HG02981 (cell line): ENCODE measurements at regions not wholly inside any gene's neighbourhood (a gene's known extent, or its start where the extent isn't known, plus 50 kb on each side); places are given as distances from the start of the nearest gene placed in this dataset.

ENCODE experiments used
- ATAC-seq: cut with Tn5 transposase; IDR thresholded peaks from one replicate; pipeline ENCODE4 v1.9.1; 2021; ENCODE audit warnings: mild to moderate bottlenecking, moderate library complexity; ENCODE audit not compliant: unreplicated experiment

DNA sequence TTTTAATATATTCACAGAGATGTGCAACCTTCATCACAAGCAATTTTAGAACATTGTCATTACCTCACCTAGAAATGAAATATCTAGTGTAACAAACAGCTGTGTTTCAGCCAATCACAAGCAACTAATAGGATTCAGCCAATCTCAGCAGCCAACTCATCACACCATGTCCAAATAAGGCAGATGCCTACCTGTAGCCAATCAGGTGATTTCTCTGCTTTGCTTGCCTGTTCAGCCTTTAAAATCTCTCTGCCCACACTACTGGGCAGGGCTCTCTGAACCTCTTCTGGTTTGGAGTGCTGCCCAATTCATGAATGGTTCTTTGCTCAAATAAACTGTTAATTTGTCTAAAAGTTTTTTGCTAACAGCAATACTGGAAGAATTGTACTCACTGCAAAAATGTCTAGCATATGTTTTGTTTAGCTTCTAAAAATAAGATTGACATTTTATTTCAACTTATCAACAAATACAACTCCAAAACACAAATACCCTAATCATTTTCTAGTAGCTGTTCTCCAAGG lies 52.4 kb upstream of the IGFBP7 start:
- no peak for ATAC-seq
